Superior temporal gyrus (tissue), 1 donor: ENCODE measurements at regions not wholly inside any gene's neighbourhood (a gene's known extent, or its start where the extent isn't known, plus 50 kb on each side); places are given as distances from the start of the nearest gene placed in this dataset.

Source experiments
- DNase-seq: peaks from one replicate; pipeline ENCODE4 v3.0.0-alpha.2; 2016; ENCODE audit errors: extremely low spot score

GRCh38 chr3:66803721-66804695, 194.1 kb upstream of the KBTBD8 start:
- no peak for DNase-seq

- no peak for DNase-seq
These were observed 189.1 kb upstream of the KBTBD8 start for GRCh38 chr3:66808891-66809594.

- no peak for DNase-seq
These were observed 188.5 kb upstream of the KBTBD8 start for GRCh38 chr3:66809595-66809958.

- no peak for DNase-seq
These were observed 186.0 kb upstream of the KBTBD8 start for GRCh38 chr3:66812136-66812535.

- DNase-seq = no peak
These were observed 185.4 kb upstream of the KBTBD8 start for GRCh38 chr3:66812741-66813140.

- peak; percentile 95 for DNase-seq
These were observed 181.9 kb upstream of the KBTBD8 start for GRCh38 chr3:66816090-66816761.

- no peak for DNase-seq
These were observed 180.1 kb upstream of the KBTBD8 start for GRCh38 chr3:66817951-66818557.

- peak; percentile 92 for DNase-seq
These were observed 178.1 kb upstream of the KBTBD8 start for GRCh38 chr3:66819993-66820501.

- DNase-seq = peak; percentile 69
These were observed 175.7 kb upstream of the KBTBD8 start for GRCh38 chr3:66822186-66823008.

GRCh38 chr3:66823009-66823397, 175.1 kb upstream of the KBTBD8 start:
- DNase-seq = no peak

GRCh38 chr3:66823532-66823931, 174.6 kb upstream of the KBTBD8 start:
- DNase-seq = no peak

- DNase-seq = no peak
These were observed 172.7 kb upstream of the KBTBD8 start for GRCh38 chr3:66825375-66825774.

GRCh38 chr3:66827726-66828125, 170.4 kb upstream of the KBTBD8 start:
- no peak for DNase-seq

- DNase-seq = no peak
These were observed 169.8 kb upstream of the KBTBD8 start for GRCh38 chr3:66828303-66828702.

- DNase-seq = no peak
These were observed 167.8 kb upstream of the KBTBD8 start for GRCh38 chr3:66830301-66830700.

- no peak for DNase-seq
These were observed 166.2 kb upstream of the KBTBD8 start for GRCh38 chr3:66831931-66832330.

GRCh38 chr3:66836363-66837152, 161.5 kb upstream of the KBTBD8 start:
- DNase-seq = peak; percentile 85

GRCh38 chr3:66838704-66839103, 159.4 kb upstream of the KBTBD8 start:
- DNase-seq = no peak

GRCh38 chr3:66839508-66839907, 158.6 kb upstream of the KBTBD8 start:
- DNase-seq = no peak
